ENCODE measurements at regions not wholly inside any gene's neighbourhood (a gene's known extent, or its start where the extent isn't known, plus 50 kb on each side); places are given as distances from the start of the nearest gene placed in this dataset.

DNA sequence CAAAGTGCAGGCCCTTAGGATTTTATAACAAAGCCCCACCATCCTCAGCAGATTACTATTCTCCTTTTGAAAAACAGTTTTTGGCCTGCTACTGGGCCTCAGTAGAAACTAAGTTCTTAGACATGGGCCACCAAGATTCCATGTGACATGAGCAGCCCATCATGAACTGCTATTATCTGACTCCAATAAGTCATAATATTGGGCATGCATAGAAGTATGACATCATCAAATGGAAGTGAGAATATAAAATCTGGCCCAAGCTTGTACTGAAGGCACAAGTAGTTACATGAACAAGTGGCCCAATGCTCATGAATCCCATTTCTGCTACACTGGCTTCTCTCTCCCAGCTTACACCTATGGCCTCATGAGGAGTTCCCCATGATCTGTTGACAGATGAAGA, 404.8 kb downstream of the EPHA5 start:
- no peaks in the 10 kb centered on the region for H3K4me1 ChIP-seq
- TF ChIP-seq, protein P1, sequence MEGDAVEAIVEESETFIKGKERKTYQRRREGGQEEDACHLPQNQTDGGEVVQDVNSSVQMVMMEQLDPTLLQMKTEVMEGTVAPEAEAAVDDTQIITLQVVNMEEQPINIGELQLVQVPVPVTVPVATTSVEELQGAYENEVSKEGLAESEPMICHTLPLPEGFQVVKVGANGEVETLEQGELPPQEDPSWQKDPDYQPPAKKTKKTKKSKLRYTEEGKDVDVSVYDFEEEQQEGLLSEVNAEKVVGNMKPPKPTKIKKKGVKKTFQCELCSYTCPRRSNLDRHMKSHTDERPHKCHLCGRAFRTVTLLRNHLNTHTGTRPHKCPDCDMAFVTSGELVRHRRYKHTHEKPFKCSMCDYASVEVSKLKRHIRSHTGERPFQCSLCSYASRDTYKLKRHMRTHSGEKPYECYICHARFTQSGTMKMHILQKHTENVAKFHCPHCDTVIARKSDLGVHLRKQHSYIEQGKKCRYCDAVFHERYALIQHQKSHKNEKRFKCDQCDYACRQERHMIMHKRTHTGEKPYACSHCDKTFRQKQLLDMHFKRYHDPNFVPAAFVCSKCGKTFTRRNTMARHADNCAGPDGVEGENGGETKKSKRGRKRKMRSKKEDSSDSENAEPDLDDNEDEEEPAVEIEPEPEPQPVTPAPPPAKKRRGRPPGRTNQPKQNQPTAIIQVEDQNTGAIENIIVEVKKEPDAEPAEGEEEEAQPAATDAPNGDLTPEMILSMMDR (IDR thresholded peaks at IDR 0.05): no peak
- H3K36me3 ChIP-seq: no peaks in the 10 kb centered on the region
- H3K9me3 ChIP-seq: no peaks in the 10 kb centered on the region
- no peak overlapping the region for H3K4me3 ChIP-seq
- no peak for ATAC-seq
- no peaks in the 10 kb centered on the region for H3K27me3 ChIP-seq (ENCODE audit: low read depth)
- no peak for DNase-seq
- intact Hi-C loops (cut with DNase I): no loop called here
- no peak overlapping the region for H3K27ac ChIP-seq

DNA sequence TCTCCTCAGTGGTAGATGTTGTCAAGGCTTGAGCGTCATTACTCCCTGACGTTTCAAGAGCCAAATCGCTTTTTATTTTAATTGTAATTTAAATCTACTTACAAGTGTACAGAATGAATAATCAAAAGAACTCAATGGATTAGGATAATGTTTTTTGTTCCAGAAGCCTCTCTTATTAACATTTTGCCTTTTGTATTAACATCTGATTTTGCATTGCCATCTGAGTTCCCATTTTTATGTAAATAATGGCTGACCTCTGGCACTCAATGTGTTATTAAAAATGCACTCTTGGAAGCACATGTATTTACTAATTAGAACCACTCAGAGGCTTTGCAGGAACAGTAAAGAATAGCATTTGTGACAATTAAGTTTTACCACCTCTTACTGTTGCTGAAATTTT, 411.0 kb downstream of the EPHA5 start:
- H3K9me3 ChIP-seq: no peaks in the 10 kb centered on the region
- intact Hi-C loops (cut with DNase I): no loop called here
- DNase-seq (no peak), ATAC-seq (no peak)
- H3K4me1 ChIP-seq: no peaks in the 10 kb centered on the region
- TF ChIP-seq, protein P1 (IDR thresholded peaks at IDR 0.05): no peak
- H3K36me3 ChIP-seq: no peaks in the 10 kb centered on the region
- H3K4me3 ChIP-seq: no peak overlapping the region
- no peaks in the 10 kb centered on the region for H3K27me3 ChIP-seq (ENCODE audit: low read depth)
- no peak overlapping the region for H3K27ac ChIP-seq

DNA sequence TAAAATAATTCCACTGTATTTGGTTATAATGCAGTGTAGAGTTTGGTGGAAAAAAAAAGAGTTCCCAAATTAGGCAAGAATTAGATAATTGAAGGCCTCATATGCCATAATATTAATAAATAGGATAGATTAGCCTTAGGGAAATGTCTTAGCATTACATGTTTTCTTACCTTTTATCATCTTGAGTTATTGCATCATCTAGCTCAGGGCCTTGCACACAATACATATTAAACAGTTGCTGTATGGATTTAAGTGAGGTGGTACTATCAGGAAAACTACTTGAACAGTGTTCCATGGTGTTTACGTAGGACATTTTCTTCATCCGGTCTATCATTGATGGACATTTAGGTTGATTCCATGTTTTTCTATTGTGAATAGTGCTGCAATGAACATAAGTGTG, 419.4 kb downstream of the EPHA5 start:
- no peaks in the 10 kb centered on the region for H3K4me1 ChIP-seq
- DNase-seq (no peak), ATAC-seq (no peak)
- no peaks in the 10 kb centered on the region for H3K36me3 ChIP-seq
- TF ChIP-seq, protein P1 (IDR thresholded peaks at IDR 0.05): no peak
- intact Hi-C loops (cut with DNase I): no loop called here
- no peak overlapping the region for H3K27ac ChIP-seq
- H3K4me3 ChIP-seq: no peak overlapping the region
- no peaks in the 10 kb centered on the region for H3K9me3 ChIP-seq
- H3K27me3 ChIP-seq (ENCODE audit: low read depth): no peaks in the 10 kb centered on the region

- no peaks in the 10 kb centered on the region for H3K9me3 ChIP-seq
- DNase-seq: no peak
- ATAC-seq: no peak
- no peak overlapping the region for H3K4me3 ChIP-seq
- TF ChIP-seq, protein P1 (IDR thresholded peaks at IDR 0.05): no peak
- no peaks in the 10 kb centered on the region for H3K36me3 ChIP-seq
- no peak overlapping the region for H3K27ac ChIP-seq
- H3K4me1 ChIP-seq: no peaks in the 10 kb centered on the region
- intact Hi-C loops (cut with DNase I): no loop called here
- H3K27me3 ChIP-seq (ENCODE audit: low read depth): no peaks in the 10 kb centered on the region
Measured at GRCh38 chr4:65249111-65249510, 421.2 kb downstream of the EPHA5 start.

- ATAC-seq: peak in 1 of 2 donors; percentile 29
- Histone ChIP-seq H3K9me3 (no peaks in the 10 kb centered on the region), H3K27ac (no peak overlapping the region), H3K27me3 (ENCODE audit: low read depth) (no peaks in the 10 kb centered on the region), H3K4me1 (no peaks in the 10 kb centered on the region), H3K36me3 (no peaks in the 10 kb centered on the region), H3K4me3 (no peak overlapping the region)
- DNase-seq: peak; percentile 27
- intact Hi-C loops (cut with DNase I): no loop called here
- TF ChIP-seq, protein P1 (IDR thresholded peaks at IDR 0.05): no peak
Measured at GRCh38 chr4:65242156-65242846, 428.0 kb downstream of the EPHA5 start.

Data from lower lobe of right lung (tissue), 2 donors.